Mucosa of descending colon (tissue), 3 donors: ENCODE measurements at regions not wholly inside any gene's neighbourhood (a gene's known extent, or its start where the extent isn't known, plus 50 kb on each side); places are given as distances from the start of the nearest gene placed in this dataset.

Experiments used
- ATAC-seq: fragments of 200-7000 bp; cut with Tn5 transposase; one replicate; pipeline ENCODE4 v1.9.1; 2020; ENCODE audit warnings: mild to moderate bottlenecking, moderate library complexity
- DNase-seq, 3 donors: peaks; one replicate each; pipeline ENCODE4 v3.0.0-alpha.2; 2020
- H3K36me3 ChIP-seq: fragments of 200-600 bp; one replicate; pipeline ENCODE4 v1.8.0; 2021; ENCODE audit warnings: low read depth, mild to moderate bottlenecking
- H3K4me1 ChIP-seq: fragments of 200-600 bp; one replicate; pipeline ENCODE4 v1.8.0; 2021; ENCODE audit warnings: low read depth, mild to moderate bottlenecking
- H3K4me3 ChIP-seq: fragments of 200-600 bp; one replicate; pipeline ENCODE4 v1.8.0; 2021; ENCODE audit warnings: mild to moderate bottlenecking
- H3K9me3 ChIP-seq: fragments of 200-600 bp; one replicate; pipeline ENCODE4 v1.8.0; 2021; ENCODE audit warnings: mild to moderate bottlenecking
- CTCF ChIP-seq: fragments of 200-600 bp; IDR thresholded peaks from one replicate; pipeline ENCODE4 v1.8.0; 2022; ENCODE audit warnings: antibody characterized with exemption, mild to moderate bottlenecking
- intact Hi-C, 2 donors: fragments of 100-400 bp; cut with DNase I in 1 of 2; cut with micrococcal nuclease in 1 of 2; formaldehyde crosslinking; loops; one replicate each; pipeline versions ENCODE4 v1.11.0 to v1.11.1; 2022; cut with DNase I, micrococcal nuclease
- donor health status: DM: no; HTN: no; CAD: no; lungs with moderate emphysema.
- donor health status: DM: no; HTN: no; CAD: no.
- donor health status: DM: no; HTN: yes; CAD: no.

DNA sequence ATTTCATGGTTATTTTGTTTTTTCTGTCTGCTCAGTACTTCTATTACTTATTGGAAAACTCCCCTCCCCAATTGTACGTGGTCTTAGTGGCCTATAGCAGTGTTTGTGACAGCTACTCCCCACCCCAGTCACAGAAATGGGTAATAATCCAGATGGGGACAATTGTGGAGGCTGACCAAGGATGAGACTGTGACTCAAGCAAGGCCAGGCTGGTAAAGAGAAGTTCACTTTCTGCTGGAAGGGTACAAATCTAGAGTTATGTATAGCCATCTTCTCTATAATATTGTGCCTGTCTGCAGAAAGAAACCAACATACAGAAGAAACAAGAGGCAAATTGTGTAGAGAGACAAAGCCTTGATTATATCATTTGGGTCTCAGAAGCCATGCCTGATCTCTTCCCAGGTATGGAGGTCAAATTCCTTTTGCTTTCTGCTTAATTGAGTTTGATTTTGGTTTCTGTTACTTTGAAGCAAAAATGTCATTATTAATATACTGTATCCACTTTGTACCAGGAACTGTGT is 270.4 kb downstream of the HLX start:
- intact Hi-C loops: no loop called here
- Histone ChIP-seq H3K4me1 (no peaks in the 10 kb centered on the region), H3K9me3 (no peaks in the 10 kb centered on the region), H3K4me3 (no peak overlapping the region), H3K36me3 (no peaks in the 10 kb centered on the region)
- DNase-seq (no peak), ATAC-seq (no peak)
- TF ChIP-seq CTCF: no peak

- no peak for TF ChIP-seq CTCF
- no peak for DNase-seq
- no peaks in the 10 kb centered on the region for H3K9me3 ChIP-seq
- no peaks in the 10 kb centered on the region for H3K4me1 ChIP-seq
- H3K4me3 ChIP-seq: no peak overlapping the region
- intact Hi-C loops: no loop called here
- ATAC-seq: no peak
- no peaks in the 10 kb centered on the region for H3K36me3 ChIP-seq
These were observed 271.8 kb downstream of the HLX start for GRCh38 chr1:221150996-221151395.

DNA sequence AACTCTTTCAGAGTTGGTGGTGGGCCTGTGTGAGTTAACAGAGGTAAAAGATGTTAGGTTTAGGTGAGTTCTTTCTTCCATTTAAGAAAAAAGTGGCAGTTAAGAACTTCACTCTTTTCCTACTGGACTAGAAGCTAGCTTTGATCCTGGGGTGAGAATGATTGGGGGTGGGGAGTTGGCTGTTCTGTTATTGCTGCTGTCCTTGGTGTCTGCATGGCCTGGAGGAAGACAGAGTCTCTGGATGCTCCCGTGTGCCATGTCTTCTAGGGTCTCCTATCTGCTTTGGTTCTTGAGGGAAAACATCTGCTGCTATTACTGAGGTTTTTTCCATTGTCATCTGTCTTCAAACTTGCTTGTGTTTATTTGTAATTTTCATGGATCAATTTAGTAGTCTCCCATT is 275.7 kb downstream of the HLX start:
- intact Hi-C loops: no loop called here
- Histone ChIP-seq H3K36me3 (no peaks in the 10 kb centered on the region), H3K4me1 (no peaks in the 10 kb centered on the region), H3K4me3 (no peak overlapping the region), H3K9me3 (no peaks in the 10 kb centered on the region)
- TF ChIP-seq CTCF: no peak
- DNase-seq (no peak), ATAC-seq (no peak)

DNA sequence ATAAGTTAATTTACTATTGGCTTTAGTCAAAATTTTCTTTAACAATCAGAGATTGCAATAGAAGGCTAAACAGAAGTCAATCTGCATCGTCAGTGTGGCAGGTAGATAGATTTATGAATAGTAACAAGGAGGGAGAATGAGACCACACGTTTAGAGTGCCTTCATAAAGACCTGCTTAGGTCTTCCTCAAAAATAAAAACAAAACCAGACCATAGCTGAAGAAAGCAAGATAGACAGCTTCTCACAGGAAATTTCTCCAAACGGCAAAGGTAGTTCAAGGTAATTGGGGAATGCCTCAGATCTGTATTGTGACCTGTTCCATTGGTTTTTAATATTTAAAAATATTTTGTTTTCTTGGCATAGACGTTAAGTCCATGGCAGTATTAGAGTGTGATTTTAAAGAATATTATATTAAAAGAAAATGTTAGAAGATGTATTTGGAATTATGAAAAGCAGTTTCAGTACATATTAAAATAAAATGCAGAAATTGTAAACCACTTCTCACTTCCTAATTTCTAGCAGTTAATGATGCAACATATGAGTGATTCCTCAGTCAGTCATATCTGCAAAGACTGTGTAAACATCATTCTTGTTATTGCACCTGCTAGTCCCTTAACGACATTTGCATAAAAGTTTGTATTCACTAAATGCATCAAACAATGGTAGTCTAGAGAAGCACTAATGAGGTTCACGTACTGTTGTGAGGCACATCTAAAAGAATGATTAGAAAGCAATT is 278.0 kb downstream of the HLX start:
- Histone ChIP-seq H3K9me3 (no peaks in the 10 kb centered on the region), H3K4me1 (no peaks in the 10 kb centered on the region), H3K36me3 (no peaks in the 10 kb centered on the region), H3K4me3 (no peak overlapping the region)
- no peak for TF ChIP-seq CTCF
- DNase-seq (no peak), ATAC-seq (peak; percentile 35)
- intact Hi-C loops: no loop called here

DNA sequence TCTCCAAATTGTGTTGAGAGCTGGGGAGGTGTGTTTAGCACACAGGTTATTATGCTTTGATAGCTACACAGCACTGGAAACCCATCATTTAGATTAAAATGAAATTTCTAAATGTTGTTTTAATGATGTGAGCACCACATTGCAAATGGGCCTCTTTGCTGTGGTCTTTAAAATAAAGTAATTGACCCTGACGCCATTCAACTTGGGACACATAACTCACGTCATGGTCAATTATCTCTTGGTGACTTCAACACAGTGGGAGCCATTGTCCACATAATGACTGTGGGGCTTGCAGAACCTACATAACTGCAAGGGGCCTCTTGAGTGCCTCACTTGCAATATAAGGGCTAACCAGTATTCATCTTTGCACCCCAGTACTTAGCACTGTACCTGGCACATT is 280.4 kb downstream of the HLX start:
- TF ChIP-seq CTCF: no peak
- no peak overlapping the region for H3K4me3 ChIP-seq

More for the DNA sequence above, 280.4 kb downstream of the HLX start:
- intact Hi-C loops: no loop called here
- H3K4me1 ChIP-seq: no peaks in the 10 kb centered on the region
- no peak for DNase-seq
- no peaks in the 10 kb centered on the region for H3K36me3 ChIP-seq
- no peaks in the 10 kb centered on the region for H3K9me3 ChIP-seq
- no peak for ATAC-seq
